ENCODE measurements at regions not wholly inside any gene's neighbourhood (a gene's known extent, or its start where the extent isn't known, plus 50 kb on each side); places are given as distances from the start of the nearest gene placed in this dataset.

- DNase-seq (ENCODE audit: low spot score) = no peak
These were observed 274.4 kb downstream of the TLE3 start for GRCh38 chr15:69823223-69823907.

- no peak for DNase-seq (ENCODE audit: low spot score)
These were observed 273.4 kb downstream of the TLE3 start for GRCh38 chr15:69824075-69824876.

GRCh38 chr15:69824877-69825406 lies 272.8 kb downstream of the TLE3 start:
- no peak for DNase-seq (ENCODE audit: low spot score)

GRCh38 chr15:69825941-69826818 lies 271.5 kb downstream of the TLE3 start:
- no peak for DNase-seq (ENCODE audit: low spot score)

- no peak for DNase-seq (ENCODE audit: low spot score)
These were observed 270.9 kb downstream of the TLE3 start for GRCh38 chr15:69826819-69827175.

GRCh38 chr15:69827751-69828150 lies 270.0 kb downstream of the TLE3 start:
- no peak for DNase-seq (ENCODE audit: low spot score)

GRCh38 chr15:69828181-69828828 lies 269.4 kb downstream of the TLE3 start:
- no peak for DNase-seq (ENCODE audit: low spot score)

GRCh38 chr15:69829974-69830373 lies 267.7 kb downstream of the TLE3 start:
- no peak for DNase-seq (ENCODE audit: low spot score)

- no peak for DNase-seq (ENCODE audit: low spot score)
These were observed 267.3 kb downstream of the TLE3 start for GRCh38 chr15:69830430-69830829.

GRCh38 chr15:69830876-69831275 lies 266.8 kb downstream of the TLE3 start:
- no peak for DNase-seq (ENCODE audit: low spot score)

- DNase-seq (ENCODE audit: low spot score) = no peak
These were observed 263.4 kb downstream of the TLE3 start for GRCh38 chr15:69834267-69834666.

- DNase-seq (ENCODE audit: low spot score) = no peak
These were observed 263.0 kb downstream of the TLE3 start for GRCh38 chr15:69834761-69835160.

GRCh38 chr15:69836048-69836447 lies 261.7 kb downstream of the TLE3 start:
- DNase-seq (ENCODE audit: low spot score) = no peak

GRCh38 chr15:69836526-69837230 lies 261.0 kb downstream of the TLE3 start:
- no peak for DNase-seq (ENCODE audit: low spot score)

- DNase-seq (ENCODE audit: low spot score) = no peak
These were observed 259.4 kb downstream of the TLE3 start for GRCh38 chr15:69838338-69838737.

- no peak for DNase-seq (ENCODE audit: low spot score)
These were observed 258.7 kb downstream of the TLE3 start for GRCh38 chr15:69838994-69839393.

- no peak for DNase-seq (ENCODE audit: low spot score)
These were observed 256.4 kb downstream of the TLE3 start for GRCh38 chr15:69841113-69841828.

- DNase-seq (ENCODE audit: low spot score) = no peak
These were observed 254.9 kb downstream of the TLE3 start for GRCh38 chr15:69842851-69843250.

GRCh38 chr15:69843276-69843899 lies 254.3 kb downstream of the TLE3 start:
- no peak for DNase-seq (ENCODE audit: low spot score)

GRCh38 chr15:69843900-69844304 lies 253.8 kb downstream of the TLE3 start:
- DNase-seq (ENCODE audit: low spot score) = no peak

Measured in ecto neural progenitor cell (in vitro differentiated cells).